A549 (cell line): ENCODE measurements at regions not wholly inside any gene's neighbourhood (a gene's known extent, or its start where the extent isn't known, plus 50 kb on each side); places are given as distances from the start of the nearest gene placed in this dataset.

ENCODE experiments used
- ATAC-seq, 2 experiments: fragments of 200-7000 bp in 1 of 2; fragments of >200 bp in 1 of 2; cut with Nextera tagmentation in 1 of 2; cut with Tn5 transposase in 1 of 2; 3 replicates each; pipeline versions ENCODE4 v1.8.0 to v1.9.1; 2018 to 2020; ENCODE audit warnings: mild to moderate bottlenecking in 1 of 2, moderate library complexity in 1 of 2
- CTCF ChIA-PET: fragments of 300-600 bp; sonication (Branson Sonifier 250); formaldehyde crosslinking; extraction: SDS; loops from one replicate; lab custom pipeline; 2021; ENCODE audit warnings: antibody characterized with exemption, inconsistent platforms; lab: Yijun Ruan, JAX
- POLR2A ChIA-PET: fragments of 350-600 bp; formaldehyde crosslinking; extraction: SDS; loops from one replicate; lab custom pipeline; 2021; ENCODE audit warnings: antibody characterized with exemption, inconsistent platforms; lab: Yijun Ruan, JAX
- DNase-seq, 2 experiments: peaks; one replicate each; pipeline versions ENCODE4 v3.0.0 to v3.0.0-alpha.2; 2011 to 2016; ENCODE audit warnings: low read depth in 1 of 2, low spot score in 1 of 2
- FAIRE-seq: peaks from 2 replicates; lab custom pipeline; 2011; peaks lifted over from hg19 to GRCh38; lab: Jason Lieb, UNC
- H3K27ac ChIP-seq, 2 experiments: fragments of >200 bp; sonication (Bioruptor Twin); formaldehyde crosslinking; 3 replicates each; pipeline ENCODE4 v1.5.1; 2016 to 2017
- H3K4me1 ChIP-seq: fragments of >200 bp; sonication (Bioruptor Twin); formaldehyde crosslinking; 3 replicates; pipeline ENCODE4 v1.6.1; 2016
- H3K4me2 ChIP-seq: fragments of >200 bp; sonication (Bioruptor Twin); formaldehyde crosslinking; 3 replicates; pipeline ENCODE4 v1.6.1; 2016
- H3K4me3 ChIP-seq: fragments of >200 bp; sonication (Bioruptor Twin); formaldehyde crosslinking; 3 replicates; pipeline ENCODE4 v1.5.1; 2016
- H3K9me3 ChIP-seq: fragments of >200 bp; sonication (Bioruptor Twin); formaldehyde crosslinking; 3 replicates; pipeline ENCODE4 v1.6.1; 2016
- CBX2 ChIP-seq: fragments of 200-600 bp; sonication (generic); IDR thresholded peaks from 2 replicates; pipeline ENCODE4 v1.6.1; 2016; ENCODE audit warnings: low read depth, mild to moderate bottlenecking, borderline replicate concordance
- CEBPB ChIP-seq, 2 experiments: fragments of >200 bp in 1 of 2; sonication (Bioruptor Twin) in 1 of 2; formaldehyde crosslinking in 1 of 2; IDR thresholded peaks; 2 replicates each; pipeline ENCODE4 v1.6.1; 2012 to 2016
- CHD4 ChIP-seq: fragments of 200-600 bp; sonication (generic); IDR thresholded peaks from 2 replicates; pipeline ENCODE4 v1.6.1; 2016; ENCODE audit warnings: antibody characterized with exemption, mild to moderate bottlenecking, borderline replicate concordance
- FOSL2 ChIP-seq, 2 experiments: fragments of 450-650 bp in 1 of 2; fragments of >200 bp in 1 of 2; sonication (Bioruptor Twin) in 1 of 2; formaldehyde crosslinking; IDR thresholded peaks; 2 replicates each; pipeline versions ENCODE4 v1.5.0 to v1.6.1; 2016 to 2020; ENCODE audit warnings: mild to moderate bottlenecking in 1 of 2, moderate library complexity in 1 of 2
- GATA3 ChIP-seq: IDR thresholded peaks from 2 replicates; pipeline ENCODE4 v1.6.1; 2012; ENCODE audit warnings: borderline replicate concordance
- HOXA7 ChIP-seq: fragments of 250-450 bp; sonication (Bioruptor Pico); IDR thresholded peaks from 2 replicates; pipeline ENCODE4 v1.5.0; 2020; ENCODE audit warnings: mild to moderate bottlenecking, moderate library complexity
- HOXB5 ChIP-seq: fragments of 250-450 bp; sonication (Bioruptor Pico); IDR thresholded peaks from 2 replicates; pipeline ENCODE4 v1.5.0; 2020; ENCODE audit warnings: mild to moderate bottlenecking, moderate library complexity
- KDM1A ChIP-seq: fragments of 200-600 bp; sonication (generic); IDR thresholded peaks from 2 replicates; pipeline ENCODE4 v1.6.1; 2016; ENCODE audit warnings: low read depth, mild to moderate bottlenecking
- KDM5A ChIP-seq: fragments of 200-600 bp; sonication (generic); IDR thresholded peaks from 2 replicates; pipeline ENCODE4 v1.6.1; 2016; ENCODE audit warnings: antibody characterized with exemption, mild to moderate bottlenecking
- RAD21 ChIP-seq, 2 experiments: fragments of >200 bp in 1 of 2; sonication (Bioruptor Twin) in 1 of 2; formaldehyde crosslinking in 1 of 2; IDR thresholded peaks in 1 of 2; conservative IDR thresholded peaks in 1 of 2; 2 replicates in 1 of 2; 3 replicates in 1 of 2; pipeline ENCODE4 v1.6.1; 2012 to 2018; ENCODE audit warnings: inconsistent platforms in 1 of 2
- SREBF2 ChIP-seq: fragments of 450-650 bp; IDR thresholded peaks from 2 replicates; pipeline ENCODE4 v1.6.1; 2014; ENCODE audit warnings: mild to moderate bottlenecking, moderate library complexity
- TFCP2L1 ChIP-seq: fragments of 250-450 bp; sonication (Bioruptor Pico); IDR thresholded peaks from 2 replicates; pipeline ENCODE4 v1.5.0; 2021; ENCODE audit warnings: mild to moderate bottlenecking
- ZFP36 ChIP-seq: fragments of 450-650 bp; IDR thresholded peaks from 2 replicates; pipeline ENCODE4 v1.6.1; 2014; ENCODE audit warnings: borderline replicate concordance; ENCODE audit not compliant: partially characterized antibody
- WGBS: methylation state at CpG from one replicate; pipeline ENCODE4 v1.1.6; 2017; ENCODE audit errors: missing lambda C conversion rate; 5-methylcytosine and 5-hydroxymethylcytosine counted together
- TF ChIP-seq, protein P1 (sequence below): fragments of 250-450 bp; sonication (Bioruptor Pico); IDR thresholded peaks from 2 replicates; pipeline ENCODE4 v1.5.0; 2021; ENCODE audit warnings: mild to moderate bottlenecking, moderate library complexity, borderline replicate concordance
- TF ChIP-seq, protein P2 (sequence below): fragments of 450-650 bp; IDR thresholded peaks from 2 replicates; pipeline ENCODE4 v1.6.1; 2014; ENCODE audit warnings: antibody characterized with exemption
- TF ChIP-seq, protein P3 (sequence below): fragments of 250-450 bp; sonication (Bioruptor Pico); IDR thresholded peaks from 2 replicates; pipeline ENCODE4 v1.5.0; 2020; ENCODE audit warnings: low read depth, mild to moderate bottlenecking, moderate library complexity
- TF ChIP-seq, protein P4 (sequence below): fragments of >200 bp; sonication (Bioruptor Twin); formaldehyde crosslinking; IDR thresholded peaks from 2 replicates; pipeline ENCODE4 v1.6.1; 2016
- TF ChIP-seq, protein P5 (sequence below): fragments of 200-600 bp; sonication (generic); IDR thresholded peaks from 2 replicates; pipeline ENCODE4 v1.6.1; 2016; ENCODE audit warnings: antibody characterized with exemption, mild to moderate bottlenecking, moderate library complexity

DNA sequence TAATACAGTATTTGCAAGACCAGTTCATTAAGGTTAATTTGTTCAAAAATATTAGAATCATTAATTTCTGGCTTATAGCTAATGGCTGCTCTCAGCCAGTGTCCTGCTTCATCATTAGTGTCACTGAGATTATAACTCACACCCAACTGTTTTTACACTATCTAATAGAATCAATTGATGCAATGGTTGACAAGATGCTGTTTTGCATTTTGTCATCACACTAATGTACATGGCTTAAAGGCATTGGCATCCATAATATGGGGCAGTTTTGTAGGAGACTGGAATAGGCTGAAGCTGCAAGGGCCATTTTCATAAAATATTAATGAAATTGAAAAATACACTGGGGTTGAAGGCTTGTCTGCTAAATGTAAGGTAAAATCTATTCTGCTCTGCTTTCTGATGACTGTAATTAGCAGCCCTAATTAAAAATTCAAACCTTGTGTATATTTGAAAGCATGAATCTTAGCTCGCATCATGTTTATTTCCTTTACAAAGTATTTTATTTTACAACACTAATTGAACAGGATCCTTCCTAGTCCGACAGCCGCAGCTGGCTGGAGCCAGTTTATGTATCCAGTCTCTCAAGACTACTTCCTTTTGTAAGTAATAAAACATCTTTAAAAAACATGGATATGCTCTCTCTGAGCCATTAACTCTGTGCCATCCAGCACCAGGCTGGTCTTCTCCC lies 296.7 kb downstream of the POU4F1 start:
- Histone ChIP-seq H3K4me3 (no peak overlapping the region), H3K9me3 (no peaks in the 10 kb centered on the region), H3K4me1 (no peaks in the 10 kb centered on the region), H3K27ac (no peak overlapping the region), H3K4me2 (no peak overlapping the region)
- no peak for TF ChIP-seq SREBF2
- TF ChIP-seq FOSL2 (IDR thresholded peaks at IDR 0.05), result no peak
- no peak for TF ChIP-seq FOSL2 (CRISPR knock-in tag; IDR thresholded peaks at IDR 0.05)
- no peak for TF ChIP-seq CHD4
- ATAC-seq (no peak), DNase-seq (no peak), FAIRE-seq (no peak)
- CTCF ChIA-PET, result interaction anchor here (0.7 kb wide), 1 partner anchor 239 kb away, joined by 3 read pairs; no protein-coding TSS in a partner anchor
- 65% methylated on average over 3 of the region's 3 CpGs for WGBS
- POLR2A ChIA-PET, result no interaction called here

DNA sequence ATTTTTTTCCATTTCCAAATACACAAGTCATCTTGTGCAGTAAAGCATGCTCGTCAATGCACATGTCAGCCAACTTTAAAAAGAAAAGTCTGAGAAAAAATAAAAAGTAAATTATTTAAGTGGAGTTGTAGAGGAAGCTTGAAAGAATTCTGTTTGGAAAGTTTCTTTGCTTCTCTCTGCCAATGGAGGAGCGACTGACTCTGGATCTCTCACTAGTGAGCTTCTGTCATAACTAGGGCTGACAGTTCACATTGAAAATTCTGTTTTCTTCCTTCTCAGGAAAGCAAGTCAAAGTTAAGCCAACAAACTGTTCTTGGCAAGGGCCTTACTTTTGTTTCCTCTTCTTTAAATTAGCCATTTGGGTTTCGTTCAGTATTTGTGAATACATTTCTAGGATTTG lies 298.2 kb downstream of the POU4F1 start:
- Histone ChIP-seq H3K4me2 (no peak overlapping the region), H3K4me1 (no peaks in the 10 kb centered on the region), H3K27ac (no peak overlapping the region), H3K4me3 (no peak overlapping the region), H3K9me3 (no peaks in the 10 kb centered on the region)
- ATAC-seq (no peak), DNase-seq (no peak), FAIRE-seq (no peak)
- WGBS, result 26% methylated on average over 3 of the region's 3 CpGs
- TF ChIP-seq KDM1A (no peak), KDM5A (no peak), HOXA7 (CRISPR knock-in tag) (no peak), CEBPB (IDR thresholded peaks at IDR 0.05) (no peak), HOXB5 (CRISPR knock-in tag) (no peak), TFCP2L1 (CRISPR knock-in tag) (no peak), GATA3 (no peak), CBX2 (no peak), RAD21 (conservative IDR thresholded peaks at IDR 0.05 in 1 of 2, IDR thresholded peaks at IDR 0.05 in 1 of 2) (no peak), ZFP36 (no peak)
- TF ChIP-seq, protein P1, sequence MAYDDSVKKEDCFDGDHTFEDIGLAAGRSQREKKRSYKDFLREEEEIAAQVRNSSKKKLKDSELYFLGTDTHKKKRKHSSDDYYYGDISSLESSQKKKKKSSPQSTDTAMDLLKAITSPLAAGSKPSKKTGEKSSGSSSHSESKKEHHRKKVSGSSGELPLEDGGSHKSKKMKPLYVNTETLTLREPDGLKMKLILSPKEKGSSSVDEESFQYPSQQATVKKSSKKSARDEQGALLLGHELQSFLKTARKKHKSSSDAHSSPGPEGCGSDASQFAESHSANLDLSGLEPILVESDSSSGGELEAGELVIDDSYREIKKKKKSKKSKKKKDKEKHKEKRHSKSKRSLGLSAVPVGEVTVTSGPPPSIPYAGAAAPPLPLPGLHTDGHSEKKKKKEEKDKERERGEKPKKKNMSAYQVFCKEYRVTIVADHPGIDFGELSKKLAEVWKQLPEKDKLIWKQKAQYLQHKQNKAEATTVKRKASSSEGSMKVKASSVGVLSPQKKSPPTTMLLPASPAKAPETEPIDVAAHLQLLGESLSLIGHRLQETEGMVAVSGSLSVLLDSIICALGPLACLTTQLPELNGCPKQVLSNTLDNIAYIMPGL, result no peak
- TF ChIP-seq, protein P2, sequence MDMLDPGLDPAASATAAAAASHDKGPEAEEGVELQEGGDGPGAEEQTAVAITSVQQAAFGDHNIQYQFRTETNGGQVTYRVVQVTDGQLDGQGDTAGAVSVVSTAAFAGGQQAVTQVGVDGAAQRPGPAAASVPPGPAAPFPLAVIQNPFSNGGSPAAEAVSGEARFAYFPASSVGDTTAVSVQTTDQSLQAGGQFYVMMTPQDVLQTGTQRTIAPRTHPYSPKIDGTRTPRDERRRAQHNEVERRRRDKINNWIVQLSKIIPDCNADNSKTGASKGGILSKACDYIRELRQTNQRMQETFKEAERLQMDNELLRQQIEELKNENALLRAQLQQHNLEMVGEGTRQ, result no peak
- TF ChIP-seq, protein P3, sequence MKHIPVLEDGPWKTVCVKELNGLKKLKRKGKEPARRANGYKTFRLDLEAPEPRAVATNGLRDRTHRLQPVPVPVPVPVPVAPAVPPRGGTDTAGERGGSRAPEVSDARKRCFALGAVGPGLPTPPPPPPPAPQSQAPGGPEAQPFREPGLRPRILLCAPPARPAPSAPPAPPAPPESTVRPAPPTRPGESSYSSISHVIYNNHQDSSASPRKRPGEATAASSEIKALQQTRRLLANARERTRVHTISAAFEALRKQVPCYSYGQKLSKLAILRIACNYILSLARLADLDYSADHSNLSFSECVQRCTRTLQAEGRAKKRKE (CRISPR knock-in tag), result no peak
- TF ChIP-seq, protein P4, sequence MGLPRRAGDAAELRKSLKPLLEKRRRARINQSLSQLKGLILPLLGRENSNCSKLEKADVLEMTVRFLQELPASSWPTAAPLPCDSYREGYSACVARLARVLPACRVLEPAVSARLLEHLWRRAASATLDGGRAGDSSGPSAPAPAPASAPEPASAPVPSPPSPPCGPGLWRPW, result no peak
- TF ChIP-seq, protein P5, sequence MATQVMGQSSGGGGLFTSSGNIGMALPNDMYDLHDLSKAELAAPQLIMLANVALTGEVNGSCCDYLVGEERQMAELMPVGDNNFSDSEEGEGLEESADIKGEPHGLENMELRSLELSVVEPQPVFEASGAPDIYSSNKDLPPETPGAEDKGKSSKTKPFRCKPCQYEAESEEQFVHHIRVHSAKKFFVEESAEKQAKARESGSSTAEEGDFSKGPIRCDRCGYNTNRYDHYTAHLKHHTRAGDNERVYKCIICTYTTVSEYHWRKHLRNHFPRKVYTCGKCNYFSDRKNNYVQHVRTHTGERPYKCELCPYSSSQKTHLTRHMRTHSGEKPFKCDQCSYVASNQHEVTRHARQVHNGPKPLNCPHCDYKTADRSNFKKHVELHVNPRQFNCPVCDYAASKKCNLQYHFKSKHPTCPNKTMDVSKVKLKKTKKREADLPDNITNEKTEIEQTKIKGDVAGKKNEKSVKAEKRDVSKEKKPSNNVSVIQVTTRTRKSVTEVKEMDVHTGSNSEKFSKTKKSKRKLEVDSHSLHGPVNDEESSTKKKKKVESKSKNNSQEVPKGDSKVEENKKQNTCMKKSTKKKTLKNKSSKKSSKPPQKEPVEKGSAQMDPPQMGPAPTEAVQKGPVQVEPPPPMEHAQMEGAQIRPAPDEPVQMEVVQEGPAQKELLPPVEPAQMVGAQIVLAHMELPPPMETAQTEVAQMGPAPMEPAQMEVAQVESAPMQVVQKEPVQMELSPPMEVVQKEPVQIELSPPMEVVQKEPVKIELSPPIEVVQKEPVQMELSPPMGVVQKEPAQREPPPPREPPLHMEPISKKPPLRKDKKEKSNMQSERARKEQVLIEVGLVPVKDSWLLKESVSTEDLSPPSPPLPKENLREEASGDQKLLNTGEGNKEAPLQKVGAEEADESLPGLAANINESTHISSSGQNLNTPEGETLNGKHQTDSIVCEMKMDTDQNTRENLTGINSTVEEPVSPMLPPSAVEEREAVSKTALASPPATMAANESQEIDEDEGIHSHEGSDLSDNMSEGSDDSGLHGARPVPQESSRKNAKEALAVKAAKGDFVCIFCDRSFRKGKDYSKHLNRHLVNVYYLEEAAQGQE, result no peak
- ChIA-PET POLR2A (no interaction called here), CTCF (interaction anchor here (1.3 kb wide), 1 partner anchor 10 kb away, joined by 4 read pairs; no protein-coding TSS in a partner anchor)
